ENCODE measurements at regions not wholly inside any gene's neighbourhood (a gene's known extent, or its start where the extent isn't known, plus 50 kb on each side); places are given as distances from the start of the nearest gene placed in this dataset.
"Not testable (repeated sequence)": the region's sequence is repeated elsewhere in the genome, so short reads cannot be mapped to it uniquely, and the experiment has no call there.

GRCh38 chr3:82382831-82383230, 621.4 kb upstream of the GBE1 start:
- DNase-seq, result no peak

GRCh38 chr3:82378392-82378791, 616.9 kb upstream of the GBE1 start:
- DNase-seq, result no peak

- DNase-seq, result no peak
Observed at GRCh38 chr3:82376883-82377282, 615.4 kb upstream of the GBE1 start.

- DNase-seq, result not testable (repeated sequence)
Observed at GRCh38 chr3:82373833-82374232, 612.4 kb upstream of the GBE1 start.

- DNase-seq, result no peak
Observed at GRCh38 chr3:82364827-82365226, 603.4 kb upstream of the GBE1 start.

- DNase-seq, result no peak
Observed at GRCh38 chr3:82363131-82363530, 601.7 kb upstream of the GBE1 start.

- no peak for DNase-seq
Observed at GRCh38 chr3:82355228-82355627, 593.8 kb upstream of the GBE1 start.

- no peak for DNase-seq
Observed at GRCh38 chr3:82354228-82354627, 592.8 kb upstream of the GBE1 start.

- DNase-seq, result no peak
Observed at GRCh38 chr3:82353306-82354171, 592.1 kb upstream of the GBE1 start.

GRCh38 chr3:82347585-82347984, 586.1 kb upstream of the GBE1 start:
- DNase-seq, result no peak

GRCh38 chr3:82342521-82342920, 581.1 kb upstream of the GBE1 start:
- no peak for DNase-seq

GRCh38 chr3:82329300-82329699, 567.9 kb upstream of the GBE1 start:
- DNase-seq, result no peak

GRCh38 chr3:82311901-82312300, 550.5 kb upstream of the GBE1 start:
- no peak for DNase-seq

GRCh38 chr3:82308755-82309154, 547.3 kb upstream of the GBE1 start:
- DNase-seq, result no peak

- no peak for DNase-seq
Observed at GRCh38 chr3:82306189-82306588, 544.7 kb upstream of the GBE1 start.

- no peak for DNase-seq
Observed at GRCh38 chr3:82294609-82295008, 533.2 kb upstream of the GBE1 start.

- DNase-seq, result no peak
Observed at GRCh38 chr3:82293867-82294266, 532.4 kb upstream of the GBE1 start.

GRCh38 chr3:82293435-82293834, 532.0 kb upstream of the GBE1 start:
- DNase-seq, result no peak

GRCh38 chr3:82287562-82287961, 526.1 kb upstream of the GBE1 start:
- DNase-seq, result no peak

- DNase-seq, result no peak
Observed at GRCh38 chr3:82281205-82281604, 519.8 kb upstream of the GBE1 start.

- DNase-seq, result no peak
Observed at GRCh38 chr3:82276992-82277391, 515.5 kb upstream of the GBE1 start.

- no peak for DNase-seq
Observed at GRCh38 chr3:82274897-82275296, 513.5 kb upstream of the GBE1 start.

- no peak for DNase-seq
Observed at GRCh38 chr3:82265747-82266146, 504.3 kb upstream of the GBE1 start.

- DNase-seq, result no peak
Observed at GRCh38 chr3:82262193-82262592, 500.7 kb upstream of the GBE1 start.

GRCh38 chr3:82261637-82262036, 500.2 kb upstream of the GBE1 start:
- no peak for DNase-seq

Data from activated CD8-positive, alpha-beta memory T cell treated with anti-CD3 and anti-CD28 coated beads, Interleukin-2, amount 50 U/mL, for 48 hours (primary cell).